HT1080 (cell line): ENCODE measurements at regions not wholly inside any gene's neighbourhood (a gene's known extent, or its start where the extent isn't known, plus 50 kb on each side); places are given as distances from the start of the nearest gene placed in this dataset. TPM values are rescaled to one million over a fixed set of nuclear protein-coding genes. Genes with fewer than 3 reads are reported as not detected.
"Not testable (repeated sequence)": the region's sequence is repeated elsewhere in the genome, so short reads cannot be mapped to it uniquely, and the experiment has no call there.

Experiments used
- DNase-seq: peaks from one replicate; pipeline ENCODE4 v3.0.0-alpha.2; 2015; ENCODE audit warnings: low read depth
- small RNA-seq: library from RNA; depleted of rRNA; stranded (forward); fragments of <200 nt; gene quantifications from one replicate; pipeline ENCODE3, GENCODE V24; 2014

GRCh38 chrX:22788221-22788620, 211.5 kb upstream of the DDX53 start:
- DNase-seq: no peak

- DNase-seq: peak; percentile 0
Observed at GRCh38 chrX:22795671-22796070, 204.1 kb upstream of the DDX53 start.

- peak; percentile 84 for DNase-seq
Observed at GRCh38 chrX:22800360-22800759, 199.4 kb upstream of the DDX53 start.

- peak; percentile 30 for DNase-seq
Observed at GRCh38 chrX:22800806-22801205, 199.0 kb upstream of the DDX53 start.

- no peak for DNase-seq
Observed at GRCh38 chrX:22803353-22803752, 196.4 kb upstream of the DDX53 start.

GRCh38 chrX:22810876-22811275, 188.9 kb upstream of the DDX53 start:
- DNase-seq: no peak

GRCh38 chrX:22818061-22818460, 181.7 kb upstream of the DDX53 start:
- peak; percentile 1 for DNase-seq

- no peak for DNase-seq
Observed at GRCh38 chrX:22855693-22856092, 144.1 kb upstream of the DDX53 start.

GRCh38 chrX:22859642-22860041, 140.1 kb upstream of the DDX53 start:
- no peak for DNase-seq

GRCh38 chrX:22866801-22867200, 133.0 kb upstream of the DDX53 start:
- DNase-seq: not testable (repeated sequence)

- DNase-seq: no peak
Observed at GRCh38 chrX:22882543-22882942, 117.2 kb upstream of the DDX53 start.

GRCh38 chrX:22889819-22890218, 109.9 kb upstream of the DDX53 start:
- no peak for DNase-seq

- DNase-seq: no peak
Observed at GRCh38 chrX:22912616-22913015, 87.1 kb upstream of the DDX53 start.

GRCh38 chrX:22922961-22923360, 76.8 kb upstream of the DDX53 start:
- peak; percentile 52 for DNase-seq

- no peak for DNase-seq
Observed at GRCh38 chrX:22934640-22935039, 65.1 kb upstream of the DDX53 start.

GRCh38 chrX:22944945-22945344, 54.8 kb upstream of the DDX53 start:
- DNase-seq: no peak

Small RNAs in the stretch of these regions (small RNA-seq; reads per million reads assigned to genes)
- gene RNU6-266P: not detected
